Spleen (tissue), 7 donors: ENCODE measurements at regions not wholly inside any gene's neighbourhood (a gene's known extent, or its start where the extent isn't known, plus 50 kb on each side); places are given as distances from the start of the nearest gene placed in this dataset.

Experiments
- POLR2A ChIP-seq, 3 donors: fragments of 450-650 bp; IDR thresholded peaks; one replicate each; pipeline ENCODE4 v1.5.1; 2017; ENCODE audit warnings: antibody characterized with exemption in 3 of 3, mild to moderate bottlenecking in 1 of 3
- TF ChIP-seq, protein P1 (sequence below), 11 experiments: fragments of 200-600 bp in 7 of 11; fragments of 450-650 bp in 4 of 11; sonication (generic) in 4 of 11; IDR thresholded peaks in 8 of 11; conservative IDR thresholded peaks in 3 of 11; 1 replicate in 7 of 11; 2 replicates in 4 of 11; pipeline versions ENCODE4 v1.4.0 to v1.8.0; 2016 to 2021; ENCODE audit warnings: antibody characterized with exemption in 11 of 11, inconsistent platforms in 4 of 11, mild to moderate bottlenecking in 1 of 11
- donor health status: DM: no; HTN: no; CAD: no; lungs with moderate emphysema.
- donor health status: DM: no; HTN: no; CAD: no.
- donor health status: DM: no; HTN: no; CAD: no.

DNA sequence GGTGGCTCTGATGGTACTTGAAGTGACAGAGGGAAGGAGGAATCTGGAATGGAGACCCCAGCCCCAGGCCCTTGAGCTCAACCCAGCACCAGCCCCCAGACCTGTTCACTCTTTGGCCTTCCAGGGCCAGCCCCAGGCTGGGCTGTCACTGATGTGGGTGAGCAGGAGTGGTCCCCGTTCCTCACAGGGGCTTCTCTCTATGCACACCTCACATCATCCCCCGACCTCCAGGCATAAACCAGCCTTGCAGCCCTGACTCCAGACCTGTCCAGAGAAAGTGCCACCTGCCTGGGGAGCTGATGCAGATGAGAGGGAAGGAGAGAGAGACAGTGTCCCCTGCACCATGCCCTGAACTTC is 182.6 kb upstream of the SDK2 start:
- TF ChIP-seq, protein P1, sequence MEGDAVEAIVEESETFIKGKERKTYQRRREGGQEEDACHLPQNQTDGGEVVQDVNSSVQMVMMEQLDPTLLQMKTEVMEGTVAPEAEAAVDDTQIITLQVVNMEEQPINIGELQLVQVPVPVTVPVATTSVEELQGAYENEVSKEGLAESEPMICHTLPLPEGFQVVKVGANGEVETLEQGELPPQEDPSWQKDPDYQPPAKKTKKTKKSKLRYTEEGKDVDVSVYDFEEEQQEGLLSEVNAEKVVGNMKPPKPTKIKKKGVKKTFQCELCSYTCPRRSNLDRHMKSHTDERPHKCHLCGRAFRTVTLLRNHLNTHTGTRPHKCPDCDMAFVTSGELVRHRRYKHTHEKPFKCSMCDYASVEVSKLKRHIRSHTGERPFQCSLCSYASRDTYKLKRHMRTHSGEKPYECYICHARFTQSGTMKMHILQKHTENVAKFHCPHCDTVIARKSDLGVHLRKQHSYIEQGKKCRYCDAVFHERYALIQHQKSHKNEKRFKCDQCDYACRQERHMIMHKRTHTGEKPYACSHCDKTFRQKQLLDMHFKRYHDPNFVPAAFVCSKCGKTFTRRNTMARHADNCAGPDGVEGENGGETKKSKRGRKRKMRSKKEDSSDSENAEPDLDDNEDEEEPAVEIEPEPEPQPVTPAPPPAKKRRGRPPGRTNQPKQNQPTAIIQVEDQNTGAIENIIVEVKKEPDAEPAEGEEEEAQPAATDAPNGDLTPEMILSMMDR (IDR thresholded peaks at IDR 0.05 in 8 of 11, conservative IDR thresholded peaks at IDR 0.05 in 3 of 11) = no peak
- no peak for TF ChIP-seq POLR2A (IDR thresholded peaks at IDR 0.05)
